GM19395 (cell line): ENCODE measurements at regions not wholly inside any gene's neighbourhood (a gene's known extent, or its start where the extent isn't known, plus 50 kb on each side); places are given as distances from the start of the nearest gene placed in this dataset.

Source experiments
- ATAC-seq: cut with Tn5 transposase; IDR thresholded peaks from one replicate; pipeline ENCODE4 v1.9.1; 2021; ENCODE audit warnings: mild to moderate bottlenecking, moderate library complexity; ENCODE audit not compliant: unreplicated experiment

GRCh38 chr13:70694996-70695715, 586.9 kb upstream of the KLHL1 start:
- ATAC-seq = no peak

GRCh38 chr13:70668983-70669382, 560.7 kb upstream of the KLHL1 start:
- ATAC-seq = no peak

DNA sequence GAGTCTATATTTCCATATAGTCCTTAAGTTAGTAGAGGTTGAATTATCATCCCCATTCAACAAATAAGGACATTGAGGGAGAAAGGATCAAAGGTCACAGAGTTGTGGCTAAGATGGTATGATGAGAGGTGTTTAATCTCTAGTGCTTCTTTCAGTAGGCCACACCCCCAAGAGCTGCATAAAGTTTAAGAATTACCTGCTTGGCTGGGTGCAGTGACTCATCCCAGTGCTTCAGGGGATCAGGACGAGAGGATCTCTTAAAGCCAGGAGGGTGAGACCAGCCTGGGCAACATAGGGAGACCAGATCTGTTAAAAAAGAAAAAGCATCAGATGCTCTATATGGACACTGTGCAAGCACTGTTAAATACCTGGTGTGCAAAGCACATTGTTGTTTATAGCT, 560.0 kb upstream of the KLHL1 start:
- ATAC-seq = no peak

GRCh38 chr13:70666883-70667556, 558.8 kb upstream of the KLHL1 start:
- ATAC-seq = no peak

DNA sequence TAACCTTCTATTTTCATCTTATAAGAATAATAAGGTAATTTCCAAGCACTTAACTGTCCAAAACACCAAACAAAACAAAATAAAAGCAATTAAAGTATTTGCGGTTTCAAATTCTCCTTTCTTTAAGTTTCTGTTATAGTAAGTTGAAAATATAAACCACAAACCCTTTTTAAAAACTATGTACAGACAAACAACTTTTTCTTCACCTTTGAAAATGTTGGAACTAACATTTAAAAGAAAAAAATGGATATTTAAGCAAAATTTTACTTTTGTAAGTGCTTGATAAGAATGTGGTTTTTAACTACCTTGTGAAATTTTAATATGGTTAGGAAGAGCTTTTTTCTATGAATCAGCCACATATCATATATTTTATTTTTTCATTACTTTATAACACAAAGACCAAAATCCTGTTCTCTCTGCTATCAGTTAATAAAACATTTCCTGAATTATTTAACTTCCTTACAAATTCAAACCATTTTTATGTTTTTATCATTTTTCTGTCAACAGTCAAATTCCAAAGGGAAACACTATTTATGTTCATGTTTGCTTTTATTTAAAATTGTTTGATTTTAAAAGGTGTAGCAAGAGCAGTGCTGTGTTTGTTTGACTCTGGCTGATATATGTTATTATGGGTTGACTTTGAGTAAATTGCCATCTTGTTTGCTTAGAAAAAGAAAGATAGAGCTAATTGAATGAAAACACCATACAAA, 554.1 kb upstream of the KLHL1 start:
- ATAC-seq = no peak

GRCh38 chr13:70644052-70644451, 535.8 kb upstream of the KLHL1 start:
- ATAC-seq = no peak

GRCh38 chr13:70634893-70635292, 526.6 kb upstream of the KLHL1 start:
- no peak for ATAC-seq

DNA sequence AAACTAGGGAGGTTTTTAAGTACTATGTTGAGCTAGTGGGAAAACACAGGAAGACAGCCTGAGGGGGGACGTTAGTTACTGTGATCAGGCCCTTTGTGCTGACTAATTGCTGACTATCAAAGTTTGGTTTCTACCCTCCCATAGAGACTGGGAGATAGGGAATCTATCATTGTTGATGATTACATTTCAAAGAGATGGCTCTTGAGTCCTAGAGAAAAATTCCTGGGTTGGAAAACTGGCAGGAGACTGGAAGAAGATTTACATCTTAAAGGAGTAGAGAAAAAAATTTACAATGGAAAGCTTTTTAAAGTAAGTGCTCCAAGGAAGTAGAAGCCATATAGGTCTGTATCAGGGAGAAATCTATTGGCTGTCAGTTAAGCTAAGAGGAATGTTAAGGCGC, 522.0 kb upstream of the KLHL1 start:
- no peak for ATAC-seq

- ATAC-seq = peak; percentile 68
Observed at GRCh38 chr13:70623239-70623638, 515.0 kb upstream of the KLHL1 start.

- no peak for ATAC-seq
Observed at GRCh38 chr13:70622796-70623195, 514.5 kb upstream of the KLHL1 start.

DNA sequence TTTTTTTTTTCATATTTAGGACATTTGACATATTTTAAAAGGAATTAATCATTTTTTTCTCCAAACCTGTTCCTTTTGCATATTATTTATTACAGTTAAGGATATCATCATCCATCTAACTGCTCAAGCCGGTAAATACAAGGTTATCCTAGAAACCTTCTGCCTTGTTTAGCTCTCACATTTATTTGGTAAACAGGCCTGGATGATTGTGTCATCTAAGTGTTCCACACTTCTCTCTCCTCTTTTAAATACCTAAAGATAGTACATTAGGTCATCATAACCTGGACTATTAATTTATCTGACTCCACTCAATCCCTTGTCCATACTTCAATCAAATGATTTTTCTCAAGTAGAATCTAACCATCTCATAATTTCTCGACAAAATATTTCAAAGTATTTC, 511.7 kb upstream of the KLHL1 start:
- ATAC-seq = no peak

- no peak for ATAC-seq
Observed at GRCh38 chr13:70616847-70617246, 508.6 kb upstream of the KLHL1 start.

- no peak for ATAC-seq
Observed at GRCh38 chr13:70613295-70613694, 505.0 kb upstream of the KLHL1 start.

- ATAC-seq = no peak
Observed at GRCh38 chr13:70612881-70613280, 504.6 kb upstream of the KLHL1 start.

- ATAC-seq = no peak
Observed at GRCh38 chr13:70604448-70604847, 496.2 kb upstream of the KLHL1 start.

DNA sequence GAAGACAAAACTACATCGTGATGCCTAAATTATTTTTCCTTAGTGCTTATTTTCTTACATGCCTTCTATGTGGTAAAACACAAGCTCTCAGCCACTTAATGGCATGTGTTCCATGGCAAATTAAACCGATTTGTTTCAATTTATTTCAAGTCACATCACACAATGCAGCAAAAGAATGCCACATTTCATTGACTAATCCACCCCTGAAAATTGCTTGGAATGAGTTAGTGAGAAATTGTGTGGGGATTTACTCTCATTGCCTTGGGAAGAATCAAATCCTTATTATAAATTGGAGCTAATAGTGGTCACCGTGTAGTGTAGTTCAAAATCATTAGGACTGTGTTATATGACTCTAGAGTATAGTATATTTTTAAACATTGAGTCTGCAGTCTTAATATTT, 485.5 kb upstream of the KLHL1 start:
- no peak for ATAC-seq

DNA sequence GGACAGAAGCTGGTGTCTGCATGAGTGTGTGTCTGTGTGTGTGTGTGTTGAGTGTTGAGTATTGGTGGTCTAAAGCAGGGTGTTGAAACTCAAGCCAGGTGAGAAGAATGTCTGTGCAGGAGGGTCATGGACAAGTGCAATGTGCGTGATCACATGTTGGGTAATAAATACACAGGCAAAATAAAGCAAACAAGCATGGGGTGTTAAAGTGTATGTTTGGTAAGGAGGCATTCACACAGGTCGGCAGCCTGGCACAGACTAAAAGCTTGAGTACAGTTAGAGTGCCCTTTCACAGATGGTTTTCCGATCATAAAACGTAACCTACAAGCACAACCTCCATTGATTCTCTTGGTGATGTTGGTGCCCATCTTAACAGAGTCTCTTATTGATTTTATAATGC, 476.9 kb upstream of the KLHL1 start:
- ATAC-seq = no peak

DNA sequence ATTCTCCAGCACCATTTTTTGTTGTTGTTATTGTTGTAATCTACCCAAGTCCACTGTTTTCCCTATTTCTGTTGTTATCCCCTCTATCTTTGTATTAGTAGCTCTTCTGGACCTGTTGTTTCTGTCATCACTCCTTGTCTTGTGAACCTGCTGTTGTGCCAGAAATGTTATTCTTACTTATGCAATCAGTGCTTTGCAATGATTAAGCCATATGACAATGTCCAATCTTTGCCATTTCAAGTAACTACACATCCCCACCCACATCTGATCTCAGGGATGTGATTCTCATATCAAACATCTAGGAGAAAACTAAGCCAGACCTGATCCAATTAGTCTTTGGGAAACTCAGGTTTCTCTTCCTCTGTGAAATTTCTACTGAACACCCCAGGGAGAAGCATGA, 472.6 kb upstream of the KLHL1 start:
- ATAC-seq = no peak

- no peak for ATAC-seq
Observed at GRCh38 chr13:70579941-70580340, 471.7 kb upstream of the KLHL1 start.

- ATAC-seq = no peak
Observed at GRCh38 chr13:70571221-70571620, 463.0 kb upstream of the KLHL1 start.

DNA sequence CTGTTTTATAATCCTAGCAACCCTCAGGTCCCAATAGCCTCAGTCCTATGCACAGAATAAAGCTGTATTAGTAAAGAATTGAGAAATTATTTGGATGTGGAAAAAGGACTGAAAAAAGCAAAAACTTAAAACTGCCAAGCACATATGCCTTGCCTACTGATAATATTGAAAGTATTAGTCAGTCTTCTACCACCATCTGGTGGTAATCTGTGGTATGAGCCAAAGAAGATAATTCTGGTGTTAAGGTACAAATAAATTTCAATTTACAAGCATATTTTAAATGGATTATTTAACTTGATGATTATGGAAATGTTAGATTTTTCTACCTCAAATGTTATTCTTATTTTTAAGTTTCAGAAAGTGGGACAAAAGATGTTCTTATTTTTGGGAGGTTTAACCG, 460.3 kb upstream of the KLHL1 start:
- ATAC-seq = peak; percentile 85

DNA sequence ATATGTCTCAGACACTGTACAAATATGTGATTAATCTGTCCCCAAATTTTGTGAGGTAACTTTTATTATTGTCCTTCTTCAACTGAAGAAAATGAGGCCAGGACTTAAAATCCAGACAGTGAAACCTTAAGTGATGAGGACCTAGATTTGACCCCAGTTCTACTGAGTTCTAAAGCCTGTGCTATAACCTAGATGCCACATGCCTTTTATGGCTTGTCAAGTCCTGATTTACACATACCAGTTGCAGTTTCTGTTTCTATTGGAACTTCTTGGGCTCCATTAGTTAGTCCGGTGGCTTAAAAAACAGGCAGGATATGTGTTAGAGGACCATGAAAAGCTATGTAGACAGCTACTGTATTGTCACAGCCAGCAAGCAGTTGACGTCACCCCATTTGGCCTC, 436.5 kb upstream of the KLHL1 start:
- ATAC-seq = no peak
